Testis (tissue), 2 donors: ENCODE measurements at regions not wholly inside any gene's neighbourhood (a gene's known extent, or its start where the extent isn't known, plus 50 kb on each side); places are given as distances from the start of the nearest gene placed in this dataset.

Source experiments
- DNase-seq: peaks from one replicate; pipeline ENCODE4 v3.0.0-alpha.2; 2019
- H3K27ac ChIP-seq, 2 donors: fragments of 200-600 bp; sonication (generic); one replicate each; pipeline ENCODE4 v1.5.1; 2019
- H3K27me3 ChIP-seq: fragments of 200-600 bp; sonication (generic); one replicate; pipeline ENCODE4 v1.5.1; 2019
- H3K36me3 ChIP-seq: fragments of 200-600 bp; sonication (generic); one replicate; pipeline ENCODE4 v1.5.1; 2017; ENCODE audit warnings: low read depth; ENCODE audit errors: missing control alignments
- H3K4me1 ChIP-seq: fragments of 200-600 bp; sonication (generic); one replicate; pipeline ENCODE4 v1.5.1; 2019
- H3K4me3 ChIP-seq, 2 donors: fragments of 200-600 bp; sonication (generic); one replicate each; pipeline ENCODE4 v1.5.1; 2017 to 2019
- H3K9me3 ChIP-seq: fragments of 200-600 bp; sonication (generic); one replicate; pipeline ENCODE4 v1.5.1; 2017
- POLR2A ChIP-seq: fragments of 450-650 bp; IDR thresholded peaks from one replicate; pipeline ENCODE4 v1.6.1; 2017; ENCODE audit warnings: antibody characterized with exemption, mild to moderate bottlenecking, moderate library complexity
- WGBS, 2 donors: methylation state at CpG; one replicate each; pipeline ENCODE4 v1.1.5; 2018; 5-methylcytosine and 5-hydroxymethylcytosine counted together
- intact Hi-C: fragments of 100-400 bp; cut with DNase I; formaldehyde crosslinking; loops from one replicate; pipeline ENCODE4 v1.15.1; 2023; ENCODE audit warnings: low total_unique reads
- TF ChIP-seq, protein P1 (sequence below), 3 experiments: fragments of 450-650 bp in 2 of 3; fragments of 200-600 bp in 1 of 3; sonication (generic) in 1 of 3; IDR thresholded peaks; one replicate each; pipeline ENCODE4 v1.5.1; 2016 to 2019; ENCODE audit warnings: antibody characterized with exemption in 3 of 3, mild to moderate bottlenecking in 2 of 3, moderate library complexity in 1 of 3

DNA sequence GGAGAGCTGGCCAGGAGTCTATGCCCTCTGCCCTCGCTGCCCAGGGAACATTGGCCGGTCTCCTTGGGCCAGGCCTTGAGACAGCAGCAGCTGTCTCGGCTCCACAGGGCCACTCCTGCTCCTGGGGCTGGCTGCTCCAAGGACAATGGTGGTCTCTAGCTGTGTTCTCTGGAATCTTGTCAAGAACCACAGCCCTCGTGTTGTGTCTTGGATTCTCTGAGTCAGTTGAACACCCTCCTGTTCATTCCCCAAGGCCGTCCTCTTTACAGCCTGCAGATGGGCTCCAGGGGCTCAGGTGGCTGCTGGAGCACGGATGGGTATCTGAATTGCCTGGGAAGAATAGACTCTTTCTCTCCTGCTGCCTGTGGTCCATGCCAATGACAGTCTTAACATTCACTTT is 511.1 kb downstream of the GLRX3 start:
- no peak overlapping the region for H3K27ac ChIP-seq
- no peak for DNase-seq
- H3K36me3 ChIP-seq: no peaks in the 10 kb centered on the region
- TF ChIP-seq, protein P1, sequence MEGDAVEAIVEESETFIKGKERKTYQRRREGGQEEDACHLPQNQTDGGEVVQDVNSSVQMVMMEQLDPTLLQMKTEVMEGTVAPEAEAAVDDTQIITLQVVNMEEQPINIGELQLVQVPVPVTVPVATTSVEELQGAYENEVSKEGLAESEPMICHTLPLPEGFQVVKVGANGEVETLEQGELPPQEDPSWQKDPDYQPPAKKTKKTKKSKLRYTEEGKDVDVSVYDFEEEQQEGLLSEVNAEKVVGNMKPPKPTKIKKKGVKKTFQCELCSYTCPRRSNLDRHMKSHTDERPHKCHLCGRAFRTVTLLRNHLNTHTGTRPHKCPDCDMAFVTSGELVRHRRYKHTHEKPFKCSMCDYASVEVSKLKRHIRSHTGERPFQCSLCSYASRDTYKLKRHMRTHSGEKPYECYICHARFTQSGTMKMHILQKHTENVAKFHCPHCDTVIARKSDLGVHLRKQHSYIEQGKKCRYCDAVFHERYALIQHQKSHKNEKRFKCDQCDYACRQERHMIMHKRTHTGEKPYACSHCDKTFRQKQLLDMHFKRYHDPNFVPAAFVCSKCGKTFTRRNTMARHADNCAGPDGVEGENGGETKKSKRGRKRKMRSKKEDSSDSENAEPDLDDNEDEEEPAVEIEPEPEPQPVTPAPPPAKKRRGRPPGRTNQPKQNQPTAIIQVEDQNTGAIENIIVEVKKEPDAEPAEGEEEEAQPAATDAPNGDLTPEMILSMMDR (IDR thresholded peaks at IDR 0.05): no peak
- no peak for TF ChIP-seq POLR2A
- no peaks in the 10 kb centered on the region for H3K9me3 ChIP-seq
- WGBS, 2 donors: 54 to 66% methylated on average over 6 of the region's 6 CpGs
- no peak overlapping the region for H3K4me3 ChIP-seq
- no peaks in the 10 kb centered on the region for H3K27me3 ChIP-seq
- intact Hi-C loops: no loop called here
- no peaks in the 10 kb centered on the region for H3K4me1 ChIP-seq

DNA sequence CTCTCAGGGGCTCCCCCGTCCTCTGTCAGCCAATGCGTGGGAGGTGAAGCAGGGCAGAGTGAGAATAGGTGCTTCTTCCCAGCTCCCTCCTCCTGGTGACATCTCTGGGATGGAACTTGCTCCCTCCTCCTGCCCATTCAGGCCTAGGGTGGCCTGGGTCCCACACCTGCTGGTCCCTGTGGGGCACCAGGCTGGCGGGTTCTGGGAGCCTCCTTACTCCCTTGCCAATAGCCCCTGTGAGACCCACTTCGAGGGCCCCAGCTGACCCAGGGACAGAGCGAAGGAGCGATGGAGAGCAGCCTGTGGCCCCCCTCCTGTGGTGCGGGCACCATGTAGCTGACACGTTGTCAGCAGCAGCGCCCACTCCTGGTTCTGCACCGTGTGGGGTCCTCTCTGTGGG is 512.6 kb downstream of the GLRX3 start:
- no peaks in the 10 kb centered on the region for H3K4me1 ChIP-seq
- 80 to 85% methylated on average over 1 to 10 of the region's 10 CpGs for WGBS, 2 donors
- intact Hi-C loops: no loop called here
- no peak overlapping the region for H3K4me3 ChIP-seq
- no peak overlapping the region for H3K27ac ChIP-seq
- no peaks in the 10 kb centered on the region for H3K9me3 ChIP-seq
- no peaks in the 10 kb centered on the region for H3K27me3 ChIP-seq
- DNase-seq: no peak
- no peaks in the 10 kb centered on the region for H3K36me3 ChIP-seq
- TF ChIP-seq POLR2A: no peak
- TF ChIP-seq, protein P1 (IDR thresholded peaks at IDR 0.05): no peak

DNA sequence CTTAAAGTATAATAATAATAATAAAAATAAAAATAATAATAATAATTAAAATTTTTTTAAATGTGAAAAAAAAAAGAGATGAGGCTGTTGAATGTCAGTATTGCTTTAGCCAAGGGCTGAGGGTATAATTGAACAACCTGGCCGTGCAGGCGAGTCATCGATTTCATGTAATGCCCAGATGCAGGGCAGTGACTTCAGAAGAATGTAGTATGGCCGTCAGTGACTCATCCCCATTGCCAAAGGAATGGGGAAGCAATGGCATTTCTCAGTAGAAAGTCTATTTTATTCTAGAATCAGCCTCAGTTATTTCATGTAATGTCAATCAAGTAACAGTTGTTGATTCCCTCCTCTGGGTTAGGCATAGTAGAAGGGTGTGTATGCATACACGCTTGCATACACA is 516.4 kb downstream of the GLRX3 start:
- no peaks in the 10 kb centered on the region for H3K4me1 ChIP-seq
- H3K27me3 ChIP-seq: no peaks in the 10 kb centered on the region
- intact Hi-C loops: no loop called here
- no peaks in the 10 kb centered on the region for H3K9me3 ChIP-seq
- TF ChIP-seq POLR2A: no peak
- TF ChIP-seq, protein P1 (IDR thresholded peaks at IDR 0.05): no peak
- H3K27ac ChIP-seq: no peak overlapping the region
- 94% methylated on average over 5 of the region's 5 CpGs for WGBS, 2 donors
- H3K36me3 ChIP-seq: no peaks in the 10 kb centered on the region
- DNase-seq: no peak
- H3K4me3 ChIP-seq: no peak overlapping the region

DNA sequence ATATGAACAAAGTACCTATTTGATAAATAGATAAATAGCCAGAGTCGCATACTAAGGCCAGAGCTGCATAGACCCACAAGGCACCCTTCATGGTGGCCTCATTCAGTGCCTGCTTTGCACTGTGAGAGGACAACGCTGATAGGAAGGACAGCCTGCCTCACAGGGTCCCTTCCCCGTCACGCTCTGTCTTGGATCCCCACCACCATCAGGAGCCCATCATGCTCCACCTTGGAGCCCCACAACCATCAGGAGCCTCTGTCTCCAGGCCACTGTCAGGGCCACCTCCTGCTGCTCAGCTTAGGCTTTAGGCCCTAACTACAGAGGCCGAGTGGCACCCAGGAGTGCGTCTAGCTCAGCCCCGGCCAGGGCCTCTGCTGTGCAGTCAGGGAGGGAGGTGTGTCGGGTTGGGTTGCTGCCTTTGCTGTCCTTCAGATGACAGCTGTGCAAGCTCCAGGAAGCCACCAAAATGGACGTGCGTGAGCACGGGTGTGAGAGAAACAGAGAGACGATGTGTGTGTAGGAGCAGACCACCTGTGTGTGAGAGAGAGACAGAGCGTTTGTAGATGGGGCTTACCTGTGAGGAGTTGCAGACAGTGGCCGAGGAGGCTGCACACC is 516.9 kb downstream of the GLRX3 start:
- no peak overlapping the region for H3K27ac ChIP-seq
- DNase-seq: no peak
- H3K9me3 ChIP-seq: no peaks in the 10 kb centered on the region
- H3K4me1 ChIP-seq: no peaks in the 10 kb centered on the region
- intact Hi-C loops: no loop called here
- no peaks in the 10 kb centered on the region for H3K36me3 ChIP-seq
- WGBS, 2 donors: 81 to 93% methylated on average over 10 to 14 of the region's 14 CpGs
- TF ChIP-seq POLR2A: no peak
- TF ChIP-seq, protein P1 (IDR thresholded peaks at IDR 0.05): no peak
- H3K4me3 ChIP-seq: no peak overlapping the region
- no peaks in the 10 kb centered on the region for H3K27me3 ChIP-seq

DNA sequence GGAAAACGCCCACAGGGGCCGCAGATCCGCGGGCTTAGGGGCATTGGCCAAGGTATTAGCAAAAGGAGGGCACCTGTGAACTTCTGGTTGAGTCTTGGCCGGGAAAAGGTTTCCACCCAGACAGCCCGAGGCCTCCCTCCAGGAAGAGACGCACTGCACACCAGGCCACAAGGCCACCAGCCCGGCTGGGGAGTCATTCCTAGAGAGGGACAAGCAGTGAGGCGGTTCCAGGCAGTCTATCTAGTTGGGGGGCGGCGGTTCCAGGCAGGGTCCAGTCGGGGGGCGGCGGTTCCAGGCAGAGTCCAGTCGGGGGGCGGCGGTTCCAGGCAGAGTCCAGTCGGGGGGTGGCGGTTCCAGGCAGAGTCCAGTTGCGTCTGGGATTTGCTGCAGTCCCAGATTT is 518.5 kb downstream of the GLRX3 start:
- TF ChIP-seq POLR2A: no peak
- TF ChIP-seq, protein P1 (IDR thresholded peaks at IDR 0.05): no peak

More for the DNA sequence above, 518.5 kb downstream of the GLRX3 start:
- Histone ChIP-seq H3K4me1 (no peaks in the 10 kb centered on the region), H3K36me3 (no peaks in the 10 kb centered on the region), H3K27me3 (no peaks in the 10 kb centered on the region), H3K9me3 (no peaks in the 10 kb centered on the region), H3K27ac (no peak overlapping the region), H3K4me3 (no peak overlapping the region)
- intact Hi-C loops: no loop called here
- no peak for DNase-seq
- 68 to 83% methylated on average over 9 to 20 of the region's 20 CpGs for WGBS, 2 donors
